Suprapubic skin (tissue), 3 donors: ENCODE measurements at regions not wholly inside any gene's neighbourhood (a gene's known extent, or its start where the extent isn't known, plus 50 kb on each side); places are given as distances from the start of the nearest gene placed in this dataset.

Experiments
- POLR2A ChIP-seq, 2 donors: fragments of 450-650 bp; IDR thresholded peaks; one replicate each; pipeline ENCODE4 v1.6.1; 2017; ENCODE audit warnings: antibody characterized with exemption in 2 of 2, mild to moderate bottlenecking in 2 of 2, moderate library complexity in 2 of 2
- TF ChIP-seq, protein P1 (sequence below), 2 donors: fragments of 200-600 bp in 1 of 2; fragments of 450-650 bp in 1 of 2; sonication (generic) in 1 of 2; IDR thresholded peaks; one replicate each; pipeline ENCODE4 v1.5.1; 2016 to 2019; ENCODE audit warnings: antibody characterized with exemption in 2 of 2, mild to moderate bottlenecking in 1 of 2, moderate library complexity in 1 of 2

DNA sequence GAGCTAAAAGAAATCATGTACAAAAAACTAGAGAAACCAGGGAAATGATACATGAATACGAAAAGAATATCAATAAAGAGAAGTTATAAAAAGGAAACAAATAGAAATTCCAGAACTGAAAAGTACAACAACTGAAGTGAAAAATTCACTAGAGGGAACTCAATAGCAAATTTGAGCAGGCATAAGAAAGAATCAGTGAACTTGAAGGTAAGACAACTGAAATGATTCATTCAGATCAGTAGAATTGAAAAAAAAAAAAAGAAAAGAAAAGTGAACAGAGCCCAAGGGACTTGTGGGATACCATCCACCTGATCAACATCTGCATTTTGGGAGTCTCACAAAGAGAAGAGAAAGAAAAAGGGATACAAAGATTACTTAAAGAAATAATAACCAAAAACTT, 78.3 kb downstream of the HHEX start:
- TF ChIP-seq, protein P1, sequence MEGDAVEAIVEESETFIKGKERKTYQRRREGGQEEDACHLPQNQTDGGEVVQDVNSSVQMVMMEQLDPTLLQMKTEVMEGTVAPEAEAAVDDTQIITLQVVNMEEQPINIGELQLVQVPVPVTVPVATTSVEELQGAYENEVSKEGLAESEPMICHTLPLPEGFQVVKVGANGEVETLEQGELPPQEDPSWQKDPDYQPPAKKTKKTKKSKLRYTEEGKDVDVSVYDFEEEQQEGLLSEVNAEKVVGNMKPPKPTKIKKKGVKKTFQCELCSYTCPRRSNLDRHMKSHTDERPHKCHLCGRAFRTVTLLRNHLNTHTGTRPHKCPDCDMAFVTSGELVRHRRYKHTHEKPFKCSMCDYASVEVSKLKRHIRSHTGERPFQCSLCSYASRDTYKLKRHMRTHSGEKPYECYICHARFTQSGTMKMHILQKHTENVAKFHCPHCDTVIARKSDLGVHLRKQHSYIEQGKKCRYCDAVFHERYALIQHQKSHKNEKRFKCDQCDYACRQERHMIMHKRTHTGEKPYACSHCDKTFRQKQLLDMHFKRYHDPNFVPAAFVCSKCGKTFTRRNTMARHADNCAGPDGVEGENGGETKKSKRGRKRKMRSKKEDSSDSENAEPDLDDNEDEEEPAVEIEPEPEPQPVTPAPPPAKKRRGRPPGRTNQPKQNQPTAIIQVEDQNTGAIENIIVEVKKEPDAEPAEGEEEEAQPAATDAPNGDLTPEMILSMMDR (IDR thresholded peaks at IDR 0.05) = no peak
- TF ChIP-seq POLR2A (IDR thresholded peaks at IDR 0.05) = no peak
